HepG2 (cell line): ENCODE measurements at regions not wholly inside any gene's neighbourhood (a gene's known extent, or its start where the extent isn't known, plus 50 kb on each side); places are given as distances from the start of the nearest gene placed in this dataset.

Experiments used
- ATAC-seq: fragments of 200-7000 bp; cut with Tn5 transposase; 3 replicates; pipeline ENCODE4 v1.9.1; 2020; ENCODE audit warnings: mild to moderate bottlenecking, moderate library complexity
- BruUV-seq: library from RNA; stranded (reverse); fragments of 400-500 nt; replicated peaks from 2 replicates; lab custom pipeline; 2021; lab: Mats Ljungman, UMichigan
- CTCF ChIA-PET: fragments of 300-600 bp; formaldehyde crosslinking; extraction: SDS; loops from one replicate; lab custom pipeline; 2021; ENCODE audit warnings: low total read pairs, inconsistent platforms, low intra/inter-chr PET ratio; lab: Yijun Ruan, JAX
- POLR2A ChIA-PET: fragments of 350-600 bp; sonication (Branson Sonifier 250); formaldehyde crosslinking; loops from one replicate; lab custom pipeline; 2020; ENCODE audit warnings: antibody characterized with exemption, inconsistent platforms; lab: Yijun Ruan, JAX
- DNase-seq: peaks from one replicate; pipeline ENCODE4 v3.0.0-alpha.2; 2015; ENCODE audit warnings: low spot score
- FAIRE-seq: peaks from 3 replicates; lab custom pipeline; 2011; peaks lifted over from hg19 to GRCh38; lab: Jason Lieb, UNC
- H2AFZ ChIP-seq: one replicate; pipeline ENCODE4 v1.6.1; 2011; ENCODE audit warnings: low read length, inconsistent platforms
- H3K27ac ChIP-seq: fragments of 300-600 bp; 3 replicates; pipeline ENCODE4 v1.8.0; 2011; ENCODE audit warnings: mixed run types, mild to moderate bottlenecking, mixed read lengths, low read length, inconsistent platforms; ENCODE audit not compliant: insufficient read depth; ENCODE audit errors: extremely low read length
- H3K27me3 ChIP-seq, 2 experiments: fragments of 200-600 bp in 1 of 2; 2 replicates in 1 of 2; 3 replicates in 1 of 2; pipeline versions ENCODE4 v1.6.0 to v1.8.0; 2011; ENCODE audit warnings: low read length in 2 of 2, mild to moderate bottlenecking in 2 of 2, moderate library complexity in 2 of 2, inconsistent platforms in 1 of 2; ENCODE audit not compliant: insufficient read depth in 2 of 2, control insufficient read depth in 1 of 2
- H3K36me3 ChIP-seq, 2 experiments: fragments of 200-600 bp in 1 of 2; replicated peaks in 1 of 2; 2 replicates in 1 of 2; 3 replicates in 1 of 2; pipeline versions ENCODE4 v1.5.1 to v1.8.0; 2011; ENCODE audit warnings: low read length in 2 of 2, inconsistent platforms in 1 of 2; ENCODE audit not compliant: insufficient read depth in 2 of 2, control insufficient read depth in 1 of 2
- H3K4me1 ChIP-seq: 2 replicates; pipeline ENCODE4 v1.5.1; 2012; ENCODE audit warnings: low read length, inconsistent platforms; ENCODE audit not compliant: insufficient read depth
- H3K4me2 ChIP-seq: 2 replicates; pipeline ENCODE4 v1.6.0; 2011; ENCODE audit warnings: low read depth, low read length, inconsistent platforms
- H3K4me3 ChIP-seq, 3 experiments: fragments of 200-600 bp in 1 of 3; sonication (generic), shearing (Covaris generic) in 1 of 3; replicated peaks in 1 of 3; 2 replicates each; pipeline ENCODE4 v1.5.1; 2011 to 2016; ENCODE audit warnings: low read length in 3 of 3, inconsistent platforms in 2 of 3, low read depth in 2 of 3, mild to moderate bottlenecking in 2 of 3, control low read depth in 1 of 3, mixed read lengths in 1 of 3; ENCODE audit not compliant: insufficient read depth in 1 of 3
- H3K79me2 ChIP-seq: one replicate; pipeline ENCODE4 v1.6.1; 2011; ENCODE audit warnings: low read length, inconsistent platforms; ENCODE audit not compliant: insufficient read depth
- H3K9ac ChIP-seq: 2 replicates; pipeline ENCODE4 v1.6.0; 2011; ENCODE audit warnings: mild to moderate bottlenecking, low read depth, low read length, inconsistent platforms; ENCODE audit not compliant: insufficient read depth
- H3K9me3 ChIP-seq: 2 replicates; pipeline ENCODE4 v1.5.1; 2012; ENCODE audit warnings: mild to moderate bottlenecking, low read length
- H4K20me1 ChIP-seq: 2 replicates; pipeline ENCODE4 v1.6.0; 2011; ENCODE audit warnings: inconsistent platforms, mild to moderate bottlenecking, low read length, moderate library complexity; ENCODE audit not compliant: insufficient read depth
- ARNTL ChIP-seq: sonication (generic); formaldehyde crosslinking; IDR thresholded peaks from 2 replicates; pipeline ENCODE4 v1.4.0; 2020; ENCODE audit warnings: mild to moderate bottlenecking, missing genetic modification reagents
- CBX2 ChIP-seq, 2 experiments: fragments of 200-600 bp in 1 of 2; sonication (generic); formaldehyde crosslinking in 1 of 2; IDR thresholded peaks; 2 replicates each; pipeline versions ENCODE4 v1.7.0 to v1.8.1; 2018 to 2022; ENCODE audit warnings: low read depth in 2 of 2, low read length in 1 of 2, mild to moderate bottlenecking in 1 of 2, missing genetic modification reagents in 1 of 2
- GZF1 ChIP-seq: sonication (generic); formaldehyde crosslinking; IDR thresholded peaks from 2 replicates; pipeline ENCODE4 v1.5.1; 2020; ENCODE audit warnings: mild to moderate bottlenecking, missing genetic modification reagents
- MEF2D ChIP-seq: sonication (generic); formaldehyde crosslinking; IDR thresholded peaks from 2 replicates; pipeline ENCODE4 v1.5.1; 2020; ENCODE audit warnings: mild to moderate bottlenecking, missing genetic modification reagents
- MIER2 ChIP-seq: IDR thresholded peaks from 2 replicates; pipeline ENCODE4 v1.6.1; 2016; ENCODE audit warnings: missing biosample characterization, missing genetic modification reagents
- PAX8 ChIP-seq: sonication (generic); formaldehyde crosslinking; IDR thresholded peaks from 2 replicates; pipeline ENCODE4 v1.8.0; 2022; ENCODE audit warnings: mild to moderate bottlenecking, missing genetic modification reagents, borderline replicate concordance
- SALL1 ChIP-seq: sonication (generic); formaldehyde crosslinking; IDR thresholded peaks from 2 replicates; pipeline ENCODE4 v1.8.0; 2022; ENCODE audit warnings: mild to moderate bottlenecking, missing genetic modification reagents
- ZFP82 ChIP-seq: sonication (generic); formaldehyde crosslinking; IDR thresholded peaks from 2 replicates; pipeline ENCODE4 v1.5.1; 2020; ENCODE audit warnings: mild to moderate bottlenecking, missing genetic modification reagents, borderline replicate concordance
- ZNF10 ChIP-seq: sonication (generic); formaldehyde crosslinking; IDR thresholded peaks from 2 replicates; pipeline ENCODE4 v1.4.0; 2020; ENCODE audit warnings: mild to moderate bottlenecking, low read depth, missing genetic modification reagents, borderline replicate concordance
- ZNF33A ChIP-seq: sonication (generic); formaldehyde crosslinking; IDR thresholded peaks from 2 replicates; pipeline ENCODE4 v1.5.1; 2020; ENCODE audit warnings: missing genetic modification reagents, mild to moderate bottlenecking, moderate library complexity, borderline replicate concordance
- ZNF431 ChIP-seq: sonication (generic); formaldehyde crosslinking; IDR thresholded peaks from 2 replicates; pipeline ENCODE4 v1.9.0; 2022; ENCODE audit warnings: missing genetic modification reagents, low read depth, mild to moderate bottlenecking, borderline replicate concordance
- ZNF558 ChIP-seq: sonication (generic); formaldehyde crosslinking; IDR thresholded peaks from 2 replicates; pipeline ENCODE4 v1.9.0; 2022; ENCODE audit warnings: mild to moderate bottlenecking, missing genetic modification reagents, borderline replicate concordance
- WGBS: methylation state at CpG from one replicate; pipeline ENCODE4 v1.1.6; 2017; ENCODE audit warnings: low lambda C conversion rate; 5-methylcytosine and 5-hydroxymethylcytosine counted together
- in situ Hi-C: cut with HindIII; loops from 2 replicates; pipeline ENCODE4 v1.10.0; 2017; ENCODE audit warnings: low pct_unique_long_range_greater_than_20kb; ENCODE audit not compliant: extremely low pct_ligation_motif_present
- intact Hi-C: fragments of 100-400 bp; cut with micrococcal nuclease; formaldehyde crosslinking; loops from one replicate; pipeline ENCODE4 v1.10.0; 2022; ENCODE audit not compliant: unreplicated experiment
- TF ChIP-seq, protein P1 (sequence below): sonication (generic); formaldehyde crosslinking; IDR thresholded peaks from 2 replicates; pipeline ENCODE4 v1.5.0; 2020; ENCODE audit warnings: mild to moderate bottlenecking, missing genetic modification reagents
- TF ChIP-seq, protein P2 (sequence below): sonication (generic); formaldehyde crosslinking; IDR thresholded peaks from 2 replicates; pipeline ENCODE4 v1.5.1; 2020; ENCODE audit warnings: missing genetic modification reagents, mild to moderate bottlenecking, borderline replicate concordance

DNA sequence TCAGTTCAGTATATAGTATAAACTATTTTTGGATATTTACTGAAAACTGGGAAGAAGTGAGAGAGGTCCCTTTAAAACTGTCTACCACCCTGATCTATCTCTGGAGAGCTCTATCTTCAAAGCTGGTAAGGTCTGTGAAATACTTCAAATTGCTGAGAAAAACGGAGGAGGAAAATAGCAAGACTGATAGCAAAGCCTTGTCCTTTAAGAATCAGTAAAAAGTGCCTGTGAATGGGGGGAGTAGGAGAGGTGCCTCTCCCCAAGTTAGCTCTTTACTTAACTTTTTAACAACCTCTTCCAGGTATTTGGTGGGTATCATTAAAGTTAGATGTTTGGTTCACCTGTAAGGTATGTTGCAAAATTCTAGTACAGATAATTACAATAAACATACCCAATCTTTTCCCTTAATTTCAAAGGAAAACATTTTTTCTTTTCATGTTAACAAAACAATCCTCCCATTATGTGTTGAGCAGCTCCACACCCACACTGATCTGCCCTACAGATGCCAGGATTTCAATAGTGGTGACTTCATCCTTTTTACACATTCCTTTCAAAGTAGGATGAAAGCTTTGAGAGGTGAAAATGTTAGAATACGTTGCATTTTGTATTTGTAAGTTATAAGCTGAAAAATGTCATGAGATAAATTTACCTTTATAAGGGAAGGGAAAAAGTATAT lies 149.2 kb downstream of the CRPPA start:
- no peak for TF ChIP-seq PAX8
- TF ChIP-seq ZFP82 (CRISPR knock-in tag): no peak
- no peak for TF ChIP-seq ZNF431 (CRISPR knock-in tag)
- TF ChIP-seq ZNF10 (CRISPR knock-in tag): no peak
- no peak for TF ChIP-seq ZNF33A (CRISPR knock-in tag)
- TF ChIP-seq, protein P1, sequence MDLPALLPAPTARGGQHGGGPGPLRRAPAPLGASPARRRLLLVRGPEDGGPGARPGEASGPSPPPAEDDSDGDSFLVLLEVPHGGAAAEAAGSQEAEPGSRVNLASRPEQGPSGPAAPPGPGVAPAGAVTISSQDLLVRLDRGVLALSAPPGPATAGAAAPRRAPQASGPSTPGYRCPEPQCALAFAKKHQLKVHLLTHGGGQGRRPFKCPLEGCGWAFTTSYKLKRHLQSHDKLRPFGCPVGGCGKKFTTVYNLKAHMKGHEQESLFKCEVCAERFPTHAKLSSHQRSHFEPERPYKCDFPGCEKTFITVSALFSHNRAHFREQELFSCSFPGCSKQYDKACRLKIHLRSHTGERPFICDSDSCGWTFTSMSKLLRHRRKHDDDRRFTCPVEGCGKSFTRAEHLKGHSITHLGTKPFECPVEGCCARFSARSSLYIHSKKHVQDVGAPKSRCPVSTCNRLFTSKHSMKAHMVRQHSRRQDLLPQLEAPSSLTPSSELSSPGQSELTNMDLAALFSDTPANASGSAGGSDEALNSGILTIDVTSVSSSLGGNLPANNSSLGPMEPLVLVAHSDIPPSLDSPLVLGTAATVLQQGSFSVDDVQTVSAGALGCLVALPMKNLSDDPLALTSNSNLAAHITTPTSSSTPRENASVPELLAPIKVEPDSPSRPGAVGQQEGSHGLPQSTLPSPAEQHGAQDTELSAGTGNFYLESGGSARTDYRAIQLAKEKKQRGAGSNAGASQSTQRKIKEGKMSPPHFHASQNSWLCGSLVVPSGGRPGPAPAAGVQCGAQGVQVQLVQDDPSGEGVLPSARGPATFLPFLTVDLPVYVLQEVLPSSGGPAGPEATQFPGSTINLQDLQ (CRISPR knock-in tag): no peak
- no peak for TF ChIP-seq CBX2 (IDR thresholded peaks at IDR 0.05; ENCODE audit: low read depth, low read length)
- no peak for TF ChIP-seq CBX2 (CRISPR knock-in tag; IDR thresholded peaks at IDR 0.05; ENCODE audit: low read depth)
- TF ChIP-seq ARNTL (CRISPR knock-in tag): no peak
- TF ChIP-seq MEF2D (CRISPR knock-in tag): no peak
- TF ChIP-seq, protein P2, sequence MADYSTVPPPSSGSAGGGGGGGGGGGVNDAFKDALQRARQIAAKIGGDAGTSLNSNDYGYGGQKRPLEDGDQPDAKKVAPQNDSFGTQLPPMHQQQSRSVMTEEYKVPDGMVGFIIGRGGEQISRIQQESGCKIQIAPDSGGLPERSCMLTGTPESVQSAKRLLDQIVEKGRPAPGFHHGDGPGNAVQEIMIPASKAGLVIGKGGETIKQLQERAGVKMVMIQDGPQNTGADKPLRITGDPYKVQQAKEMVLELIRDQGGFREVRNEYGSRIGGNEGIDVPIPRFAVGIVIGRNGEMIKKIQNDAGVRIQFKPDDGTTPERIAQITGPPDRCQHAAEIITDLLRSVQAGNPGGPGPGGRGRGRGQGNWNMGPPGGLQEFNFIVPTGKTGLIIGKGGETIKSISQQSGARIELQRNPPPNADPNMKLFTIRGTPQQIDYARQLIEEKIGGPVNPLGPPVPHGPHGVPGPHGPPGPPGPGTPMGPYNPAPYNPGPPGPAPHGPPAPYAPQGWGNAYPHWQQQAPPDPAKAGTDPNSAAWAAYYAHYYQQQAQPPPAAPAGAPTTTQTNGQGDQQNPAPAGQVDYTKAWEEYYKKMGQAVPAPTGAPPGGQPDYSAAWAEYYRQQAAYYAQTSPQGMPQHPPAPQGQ (CRISPR knock-in tag): no peak
- no peak for TF ChIP-seq ZNF558 (CRISPR knock-in tag)
- TF ChIP-seq GZF1: no peak
- TF ChIP-seq SALL1: no peak
- no peak for TF ChIP-seq MIER2 (CRISPR knock-in tag)
- TF ChIP-seq, all 625 proteins: peak for 0
- Histone ChIP-seq H3K4me3 (no peak overlapping the region), H3K4me1 (no peaks in the 10 kb centered on the region), H3K27ac (no peak overlapping the region), H3K9ac (no peak overlapping the region), H3K36me3 (no peaks in the 10 kb centered on the region), H3K27me3 (no peaks in the 10 kb centered on the region), H3K4me2 (no peak overlapping the region), H4K20me1 (no peaks in the 10 kb centered on the region), H3K9me3 (no peaks in the 10 kb centered on the region), H3K79me2 (no peaks in the 10 kb centered on the region), H2AFZ (no peak overlapping the region)
- in situ Hi-C loops (no loop called here), intact Hi-C loops (no loop called here)
- POLR2A ChIA-PET: no interaction called here
- WGBS: 3% methylated on average over 2 of the region's 2 CpGs
- no peak for DNase-seq
- FAIRE-seq: no peak
- no TSS peak for BruUV-seq
- ATAC-seq: no peak
- CTCF ChIA-PET: no interaction called here
